GM23248 (cell line): ENCODE measurements at regions not wholly inside any gene's neighbourhood (a gene's known extent, or its start where the extent isn't known, plus 50 kb on each side); places are given as distances from the start of the nearest gene placed in this dataset.

Experiments
- DNase-seq: peaks from one replicate; pipeline ENCODE4 v3.0.0-alpha.2; 2015
- H2AFZ ChIP-seq: fragments of 200-600 bp; sonication (generic); 2 replicates; pipeline ENCODE4 v1.6.1; 2016; ENCODE audit warnings: antibody characterized with exemption
- H3F3A ChIP-seq: fragments of 200-600 bp; sonication (generic); 2 replicates; pipeline ENCODE4 v1.6.1; 2016; ENCODE audit warnings: mild to moderate bottlenecking, antibody characterized with exemption, mixed run types; ENCODE audit not compliant: insufficient read depth
- H3K27ac ChIP-seq: fragments of 200-600 bp; sonication (generic); 2 replicates; pipeline ENCODE4 v1.5.1; 2016; ENCODE audit warnings: mild to moderate bottlenecking
- H3K27me3 ChIP-seq: fragments of 200-600 bp; sonication (generic); replicated peaks from 2 replicates; pipeline ENCODE4 v1.6.1; 2016; ENCODE audit warnings: mild to moderate bottlenecking; ENCODE audit not compliant: insufficient read depth
- H3K36me3 ChIP-seq: fragments of 200-600 bp; sonication (generic); 2 replicates; pipeline ENCODE4 v1.6.1; 2016; ENCODE audit warnings: low read depth, mild to moderate bottlenecking
- H3K4me1 ChIP-seq: fragments of 200-600 bp; sonication (generic); 2 replicates; pipeline ENCODE4 v1.6.1; 2016; ENCODE audit warnings: mild to moderate bottlenecking; ENCODE audit not compliant: insufficient read depth
- H3K4me2 ChIP-seq: fragments of 200-600 bp; sonication (generic); one replicate; pipeline ENCODE4 v1.6.1; 2016; ENCODE audit warnings: mild to moderate bottlenecking; ENCODE audit not compliant: unreplicated experiment
- H3K4me3 ChIP-seq: fragments of 200-600 bp; sonication (generic); 2 replicates; pipeline ENCODE4 v1.5.1; 2016; ENCODE audit warnings: mild to moderate bottlenecking
- H3K79me2 ChIP-seq: fragments of 200-600 bp; sonication (generic); 2 replicates; pipeline ENCODE4 v1.6.1; 2016; ENCODE audit warnings: mild to moderate bottlenecking; ENCODE audit not compliant: insufficient read depth
- H3K9ac ChIP-seq: fragments of 200-600 bp; sonication (generic); 2 replicates; pipeline ENCODE4 v1.6.1; 2016; ENCODE audit warnings: mild to moderate bottlenecking
- H3K9me2 ChIP-seq: fragments of 200-600 bp; sonication (generic); 2 replicates; pipeline ENCODE4 v1.6.1; 2016; ENCODE audit warnings: mixed run types, mild to moderate bottlenecking, moderate library complexity; ENCODE audit not compliant: insufficient read depth
- H3K9me3 ChIP-seq: fragments of 200-600 bp; sonication (generic); one replicate; pipeline ENCODE4 v1.6.1; 2017; ENCODE audit warnings: low read depth
- H4K20me1 ChIP-seq: fragments of 200-600 bp; sonication (generic); 2 replicates; pipeline ENCODE4 v1.6.0; 2016; ENCODE audit not compliant: insufficient read depth
- EZH2 ChIP-seq: fragments of 200-600 bp; sonication (generic); IDR thresholded peaks from 2 replicates; pipeline ENCODE4 v1.6.1; 2018; ENCODE audit warnings: antibody characterized with exemption, mild to moderate bottlenecking; ENCODE audit not compliant: insufficient read depth, poor library complexity, severe bottlenecking
- EZH2phosphoT487 ChIP-seq: fragments of 200-600 bp; sonication (generic); IDR thresholded peaks from 2 replicates; pipeline ENCODE4 v1.6.1; 2018; ENCODE audit warnings: antibody characterized with exemption, moderate library complexity, mild to moderate bottlenecking, low read depth; ENCODE audit not compliant: insufficient read depth
- WGBS, 2 experiments: methylation state at CpG; one replicate each; pipeline ENCODE4 v1.1.6; 2015 to 2017; ENCODE audit warnings: low lambda C conversion rate in 2 of 2, low coverage in 1 of 2; ENCODE audit errors: missing lambda C conversion rate in 2 of 2; 5-methylcytosine and 5-hydroxymethylcytosine counted together
- in situ Hi-C: fragments of 300-500 bp; cut with MboI; formaldehyde crosslinking; loops from 2 replicates; pipeline ENCODE4 v1.15.0; 2020

DNA sequence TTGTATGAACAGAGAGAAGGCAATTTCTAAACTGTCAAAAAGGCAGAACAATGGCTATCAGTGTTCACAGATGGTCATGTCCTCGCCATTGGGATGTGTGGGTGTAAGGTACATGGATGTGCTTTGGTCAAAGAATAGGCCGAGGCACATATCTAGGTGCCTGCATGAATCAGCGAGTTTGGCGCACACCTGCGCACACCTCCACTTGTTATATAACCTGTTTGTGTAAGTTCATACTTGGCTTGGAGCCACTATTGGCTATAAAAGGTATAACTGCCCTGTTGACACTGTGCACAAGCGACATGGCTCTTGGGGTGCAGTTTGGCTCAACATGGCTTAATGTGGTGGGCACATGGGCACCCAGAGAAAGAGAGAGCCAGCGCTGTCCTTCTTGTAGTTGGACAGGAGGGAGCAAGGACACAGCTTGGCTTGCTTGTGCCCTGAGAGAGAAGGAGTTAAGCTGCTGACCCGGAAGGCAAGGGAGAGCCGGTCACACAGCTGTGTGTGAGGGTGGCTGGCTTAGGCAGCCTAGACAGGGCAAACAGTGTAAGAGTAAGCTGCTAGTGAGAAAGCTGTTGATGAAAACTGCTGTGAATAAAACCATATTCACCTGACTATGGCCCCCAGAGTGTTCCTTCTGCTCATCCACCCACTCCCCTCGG is 499.1 kb downstream of the KCNJ2 start:
- WGBS, 2 experiments, result 56 to 58% methylated on average over 10 of the region's 10 CpGs
- in situ Hi-C loops, result no loop called here

DNA sequence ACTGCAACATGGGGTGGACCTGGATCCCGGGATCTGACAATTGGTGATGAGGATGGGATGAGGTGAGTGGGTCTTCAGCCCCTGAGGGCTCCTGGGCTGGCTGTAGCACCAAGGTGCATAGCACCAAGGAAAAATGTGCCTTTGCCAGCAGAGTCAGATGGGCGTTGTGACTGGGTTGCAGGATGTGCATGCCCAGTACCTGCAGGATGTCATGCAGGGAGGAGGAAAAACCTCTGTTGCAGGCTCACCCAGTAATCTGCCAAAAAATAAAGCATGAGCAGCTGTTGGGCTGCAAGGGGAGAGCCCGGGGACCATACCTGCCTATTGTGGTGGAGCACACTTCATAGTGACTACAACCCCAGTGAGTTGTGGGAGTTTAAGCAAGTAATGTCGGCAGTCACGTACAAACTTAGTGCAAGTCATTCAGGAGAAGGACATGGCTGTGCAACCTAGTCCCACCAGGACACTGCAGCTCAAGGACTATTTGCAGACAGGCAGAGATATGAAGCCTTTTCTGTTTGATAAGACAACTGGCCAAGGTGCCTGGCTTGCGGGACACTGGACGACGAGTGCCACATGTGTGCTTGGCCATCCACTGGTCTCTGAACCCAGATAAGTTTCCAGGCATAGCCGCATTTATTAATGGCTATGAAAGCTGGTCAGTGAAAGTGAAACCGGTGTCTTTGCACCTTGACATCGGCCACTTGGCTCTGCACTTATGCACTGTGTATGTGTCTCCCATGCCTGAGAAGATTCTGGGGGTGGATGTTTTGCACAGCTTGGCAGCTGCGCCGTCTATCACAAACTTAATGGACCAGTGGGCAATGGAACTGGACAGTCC is 499.8 kb downstream of the KCNJ2 start:
- no peaks in the 10 kb centered on the region for H3K27me3 ChIP-seq
- H4K20me1 ChIP-seq, result no peaks in the 10 kb centered on the region
- no peak overlapping the region for H2AFZ ChIP-seq
- no peak overlapping the region for H3K9ac ChIP-seq
- H3K4me3 ChIP-seq, result no peak overlapping the region
- WGBS, 2 experiments, result 63 to 66% methylated on average over 13 of the region's 13 CpGs
- H3K79me2 ChIP-seq, result no peaks in the 10 kb centered on the region
- H3K9me2 ChIP-seq, result no peaks in the 10 kb centered on the region
- no peak overlapping the region for H3K27ac ChIP-seq
- H3K36me3 ChIP-seq, result no peaks in the 10 kb centered on the region
- no peaks in the 10 kb centered on the region for H3K4me1 ChIP-seq
- in situ Hi-C loops, result no loop called here
- no peak overlapping the region for H3K4me2 ChIP-seq
- no peak for DNase-seq
- H3K9me3 ChIP-seq, result no peaks in the 10 kb centered on the region
- no peaks in the 10 kb centered on the region for H3F3A ChIP-seq
- TF ChIP-seq EZH2 (no peak), EZH2phosphoT487 (no peak)

More for the DNA sequence above, 499.1 kb downstream of the KCNJ2 start:
- Histone ChIP-seq H3K9me2 (no peaks in the 10 kb centered on the region), H3K9ac (no peak overlapping the region), H3K36me3 (no peaks in the 10 kb centered on the region), H2AFZ (no peak overlapping the region), H3K4me2 (no peak overlapping the region), H3K27me3 (no peaks in the 10 kb centered on the region), H3K79me2 (no peaks in the 10 kb centered on the region), H3K4me1 (no peaks in the 10 kb centered on the region), H3F3A (no peaks in the 10 kb centered on the region), H4K20me1 (no peaks in the 10 kb centered on the region), H3K27ac (no peak overlapping the region), H3K4me3 (no peak overlapping the region), H3K9me3 (no peaks in the 10 kb centered on the region)
- DNase-seq, result no peak
- no peak for TF ChIP-seq EZH2phosphoT487
- TF ChIP-seq EZH2, result no peak

DNA sequence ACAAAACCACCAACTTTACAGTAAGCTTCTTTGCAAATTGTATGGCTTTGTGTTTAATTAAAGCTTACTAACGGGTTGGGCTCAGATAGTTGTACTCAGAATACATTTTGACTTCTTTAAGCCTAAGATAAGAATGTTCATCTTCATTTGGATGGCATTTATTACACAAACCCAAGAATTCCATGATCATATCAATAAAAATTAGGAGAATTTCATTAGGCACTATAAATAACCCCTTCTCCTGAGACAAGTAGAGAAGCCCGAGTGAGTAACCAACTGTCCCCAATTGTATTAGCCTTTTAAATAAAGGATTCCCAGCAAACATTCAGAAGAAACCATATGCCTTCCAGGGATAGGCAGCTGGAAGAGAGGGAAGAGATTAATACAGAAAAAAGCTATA is 504.7 kb downstream of the KCNJ2 start:
- in situ Hi-C loops, result no loop called here
- no peaks in the 10 kb centered on the region for H3K27me3 ChIP-seq
- no peak for TF ChIP-seq EZH2
- no peak for TF ChIP-seq EZH2phosphoT487
- no peak overlapping the region for H3K27ac ChIP-seq
- no peak overlapping the region for H3K9ac ChIP-seq
- H3K4me2 ChIP-seq, result no peak overlapping the region
- no peaks in the 10 kb centered on the region for H3F3A ChIP-seq
- H3K4me3 ChIP-seq, result no peak overlapping the region
- H3K36me3 ChIP-seq, result no peaks in the 10 kb centered on the region
- H4K20me1 ChIP-seq, result no peaks in the 10 kb centered on the region
- no peaks in the 10 kb centered on the region for H3K9me3 ChIP-seq
- DNase-seq, result no peak
- H3K9me2 ChIP-seq, result no peaks in the 10 kb centered on the region
- no peak overlapping the region for H2AFZ ChIP-seq
- H3K4me1 ChIP-seq, result no peaks in the 10 kb centered on the region
- 26 to 28% methylated on average over 2 of the region's 2 CpGs for WGBS, 2 experiments
- no peaks in the 10 kb centered on the region for H3K79me2 ChIP-seq

DNA sequence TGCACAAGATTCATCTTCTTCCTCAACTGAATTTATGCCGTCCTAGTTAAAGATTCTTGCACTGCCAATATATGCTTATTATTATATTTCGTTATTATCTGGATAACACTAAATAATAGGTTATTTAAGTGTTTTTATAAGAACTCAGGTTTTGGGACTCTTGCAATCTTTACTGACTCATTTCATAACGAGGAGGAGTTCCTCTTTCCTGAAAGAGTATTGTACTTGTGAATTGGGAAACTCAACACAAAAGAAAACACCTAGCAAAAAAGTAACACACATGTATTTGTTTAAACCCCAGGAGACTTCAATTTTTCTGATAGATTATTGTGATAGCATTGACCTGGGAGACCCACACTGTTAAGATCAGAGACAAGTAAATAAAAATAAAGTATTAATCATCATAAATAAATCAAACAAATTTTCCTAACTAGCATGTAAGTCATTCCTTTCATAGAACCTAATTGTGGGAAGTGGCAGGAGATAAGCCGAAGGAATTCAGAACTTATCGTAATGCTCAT is 505.8 kb downstream of the KCNJ2 start:
- Histone ChIP-seq H3K27me3 (no peaks in the 10 kb centered on the region), H2AFZ (no peak overlapping the region), H4K20me1 (no peaks in the 10 kb centered on the region), H3K36me3 (no peaks in the 10 kb centered on the region), H3K4me3 (no peak overlapping the region), H3K79me2 (no peaks in the 10 kb centered on the region), H3K27ac (no peak overlapping the region), H3F3A (no peaks in the 10 kb centered on the region), H3K9ac (no peak overlapping the region), H3K4me1 (no peaks in the 10 kb centered on the region), H3K4me2 (no peak overlapping the region), H3K9me3 (no peaks in the 10 kb centered on the region), H3K9me2 (no peaks in the 10 kb centered on the region)
- DNase-seq, result no peak
- no peak for TF ChIP-seq EZH2
- TF ChIP-seq EZH2phosphoT487, result no peak
- 52 to 58% methylated on average over 5 of the region's 5 CpGs for WGBS, 2 experiments
- in situ Hi-C loops, result no loop called here
